ENCODE measurements at regions not wholly inside any gene's neighbourhood (a gene's known extent, or its start where the extent isn't known, plus 50 kb on each side); places are given as distances from the start of the nearest gene placed in this dataset.

GRCh38 chr12:74454109-74454508 is 83.5 kb upstream of the ATXN7L3B start:
- no peaks in the 10 kb centered on the region for H3K27me3 ChIP-seq
- DNase-seq, result no peak
- H3K9me3 ChIP-seq (replicated peaks), result no peaks in the 10 kb centered on the region
- 0 out of 2 replicates have a peak, but pooled peaks cover 3% of the 10 kb centered on the region for H3K4me1 ChIP-seq
- no peaks in the 10 kb centered on the region for H3K36me3 ChIP-seq
- no peak overlapping the region for H3K27ac ChIP-seq
- H3K4me3 ChIP-seq, result no peak overlapping the region

GRCh38 chr12:74455429-74455828 is 82.2 kb upstream of the ATXN7L3B start:
- Histone ChIP-seq H3K36me3 (no peaks in the 10 kb centered on the region), H3K27ac (no peak overlapping the region), H3K9me3 (replicated peaks) (no peaks in the 10 kb centered on the region), H3K4me1 (no peaks in the 10 kb centered on the region), H3K27me3 (no peaks in the 10 kb centered on the region), H3K4me3 (no peak overlapping the region)
- DNase-seq, result no peak

- H3K27ac ChIP-seq, result no peak overlapping the region
- H3K4me1 ChIP-seq, result no peaks in the 10 kb centered on the region
- H3K4me3 ChIP-seq, result no peak overlapping the region
- no peaks in the 10 kb centered on the region for H3K27me3 ChIP-seq
- H3K9me3 ChIP-seq (replicated peaks), result no peaks in the 10 kb centered on the region
- H3K36me3 ChIP-seq, result no peaks in the 10 kb centered on the region
- DNase-seq, result no peak
Observed at GRCh38 chr12:74456431-74456830, 81.2 kb upstream of the ATXN7L3B start.

- no peaks in the 10 kb centered on the region for H3K36me3 ChIP-seq
- no peaks in the 10 kb centered on the region for H3K4me1 ChIP-seq
- no peak overlapping the region for H3K4me3 ChIP-seq
- no peaks in the 10 kb centered on the region for H3K9me3 ChIP-seq (replicated peaks)
- no peak for DNase-seq
- no peak overlapping the region for H3K27ac ChIP-seq
- no peaks in the 10 kb centered on the region for H3K27me3 ChIP-seq
Observed at GRCh38 chr12:74468401-74468800, 69.2 kb upstream of the ATXN7L3B start.

- Histone ChIP-seq H3K27ac (no peak overlapping the region), H3K27me3 (no peaks in the 10 kb centered on the region), H3K4me3 (no peak overlapping the region), H3K9me3 (replicated peaks) (no peaks in the 10 kb centered on the region), H3K4me1 (no peaks in the 10 kb centered on the region), H3K36me3 (no peaks in the 10 kb centered on the region)
- DNase-seq, result no peak
Observed at GRCh38 chr12:74476234-74476633, 61.4 kb upstream of the ATXN7L3B start.

- Histone ChIP-seq H3K27me3 (no peaks in the 10 kb centered on the region), H3K4me3 (no peak overlapping the region), H3K36me3 (no peaks in the 10 kb centered on the region), H3K4me1 (no peaks in the 10 kb centered on the region), H3K27ac (no peak overlapping the region), H3K9me3 (replicated peaks) (no peaks in the 10 kb centered on the region)
- DNase-seq, result no peak
Observed at GRCh38 chr12:74481078-74481477, 56.6 kb upstream of the ATXN7L3B start.

- no peak for DNase-seq
- no peaks in the 10 kb centered on the region for H3K36me3 ChIP-seq
- H3K27ac ChIP-seq, result no peak overlapping the region
- no peaks in the 10 kb centered on the region for H3K9me3 ChIP-seq (replicated peaks)
- no peaks in the 10 kb centered on the region for H3K27me3 ChIP-seq
- H3K4me1 ChIP-seq, result no peaks in the 10 kb centered on the region
- H3K4me3 ChIP-seq, result no peak overlapping the region
Observed at GRCh38 chr12:74482115-74482514, 55.5 kb upstream of the ATXN7L3B start.

GRCh38 chr12:74483057-74483456 is 54.6 kb upstream of the ATXN7L3B start:
- DNase-seq, result no peak
- H3K9me3 ChIP-seq (replicated peaks), result no peaks in the 10 kb centered on the region
- H3K36me3 ChIP-seq, result no peaks in the 10 kb centered on the region
- H3K27ac ChIP-seq, result no peak overlapping the region
- no peaks in the 10 kb centered on the region for H3K27me3 ChIP-seq
- no peak overlapping the region for H3K4me3 ChIP-seq
- H3K4me1 ChIP-seq, result no peaks in the 10 kb centered on the region

All from SJCRH30 (cell line).